Thoracic aorta (tissue), 2 donors: ENCODE measurements at regions not wholly inside any gene's neighbourhood (a gene's known extent, or its start where the extent isn't known, plus 50 kb on each side); places are given as distances from the start of the nearest gene placed in this dataset.

Experiments used
- ATAC-seq: fragments of 150-250 bp; one replicate; pipeline ENCODE4 v1.8.0; 2017; ENCODE audit warnings: low read depth; ENCODE audit not compliant: insufficient number of reproducible peaks, low FRiP score
- DNase-seq: peaks from one replicate; pipeline ENCODE4 v3.0.0-alpha.2; 2020; ENCODE audit warnings: low spot score
- H3K27ac ChIP-seq, 2 donors: fragments of 200-600 bp; sonication (generic); 1 replicate in 1 of 2; 2 replicates in 1 of 2; pipeline ENCODE4 v1.5.1; 2016; ENCODE audit warnings: mild to moderate bottlenecking in 2 of 2, moderate library complexity in 2 of 2
- H3K27me3 ChIP-seq: fragments of 200-600 bp; sonication (generic); replicated peaks from 2 replicates; pipeline ENCODE4 v1.6.0; 2016; ENCODE audit warnings: mild to moderate bottlenecking; ENCODE audit not compliant: insufficient read depth
- H3K36me3 ChIP-seq: fragments of 200-600 bp; sonication (generic); one replicate; pipeline ENCODE4 v1.5.1; 2016
- H3K4me1 ChIP-seq, 2 donors: fragments of 200-600 bp; sonication (generic); 1 replicate in 1 of 2; 2 replicates in 1 of 2; pipeline versions ENCODE4 v1.5.1 to v1.6.0; 2016; ENCODE audit warnings: low read depth in 2 of 2, mild to moderate bottlenecking in 1 of 2; ENCODE audit not compliant: control insufficient read depth in 1 of 2
- H3K4me3 ChIP-seq: fragments of 200-600 bp; sonication (generic); 2 replicates; pipeline ENCODE4 v1.5.1; 2016; ENCODE audit warnings: mild to moderate bottlenecking
- H3K9me3 ChIP-seq: fragments of 200-600 bp; sonication (generic); 2 replicates; pipeline ENCODE4 v1.5.1; 2016
- TF ChIP-seq, protein P1 (sequence below): fragments of 200-600 bp; sonication (generic); IDR thresholded peaks from one replicate; pipeline ENCODE4 v1.5.1; 2019; ENCODE audit warnings: antibody characterized with exemption

DNA sequence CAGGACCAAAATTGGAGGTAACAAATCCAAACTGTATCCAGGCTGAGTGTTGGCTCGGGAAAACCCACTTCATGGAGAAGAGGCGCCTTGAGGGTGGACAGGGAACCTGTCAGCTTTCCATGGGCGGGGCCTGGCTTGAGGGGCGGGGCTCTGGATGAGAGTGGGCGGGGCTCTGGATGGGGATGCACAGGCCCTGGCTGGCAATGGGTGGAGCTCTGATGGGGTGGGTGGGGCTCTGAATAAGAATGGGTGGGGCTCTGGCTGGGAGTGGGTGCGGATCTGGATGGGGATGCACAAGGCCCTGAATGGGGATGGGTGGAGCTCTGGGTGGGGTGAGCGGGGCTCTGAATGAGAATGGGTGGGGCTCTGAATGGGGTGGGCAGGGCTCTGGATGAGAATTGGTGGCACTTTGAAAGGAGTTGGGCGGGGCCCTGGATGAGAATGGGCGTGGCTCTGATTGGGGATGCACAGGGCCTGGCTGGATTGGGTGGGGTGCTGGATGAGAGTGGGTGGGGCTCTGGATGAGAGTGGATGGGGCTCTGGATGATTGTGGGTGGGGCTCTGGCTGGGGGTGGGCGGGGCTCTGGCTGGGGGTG is 96.6 kb upstream of the NPTX2 start:
- TF ChIP-seq, protein P1, sequence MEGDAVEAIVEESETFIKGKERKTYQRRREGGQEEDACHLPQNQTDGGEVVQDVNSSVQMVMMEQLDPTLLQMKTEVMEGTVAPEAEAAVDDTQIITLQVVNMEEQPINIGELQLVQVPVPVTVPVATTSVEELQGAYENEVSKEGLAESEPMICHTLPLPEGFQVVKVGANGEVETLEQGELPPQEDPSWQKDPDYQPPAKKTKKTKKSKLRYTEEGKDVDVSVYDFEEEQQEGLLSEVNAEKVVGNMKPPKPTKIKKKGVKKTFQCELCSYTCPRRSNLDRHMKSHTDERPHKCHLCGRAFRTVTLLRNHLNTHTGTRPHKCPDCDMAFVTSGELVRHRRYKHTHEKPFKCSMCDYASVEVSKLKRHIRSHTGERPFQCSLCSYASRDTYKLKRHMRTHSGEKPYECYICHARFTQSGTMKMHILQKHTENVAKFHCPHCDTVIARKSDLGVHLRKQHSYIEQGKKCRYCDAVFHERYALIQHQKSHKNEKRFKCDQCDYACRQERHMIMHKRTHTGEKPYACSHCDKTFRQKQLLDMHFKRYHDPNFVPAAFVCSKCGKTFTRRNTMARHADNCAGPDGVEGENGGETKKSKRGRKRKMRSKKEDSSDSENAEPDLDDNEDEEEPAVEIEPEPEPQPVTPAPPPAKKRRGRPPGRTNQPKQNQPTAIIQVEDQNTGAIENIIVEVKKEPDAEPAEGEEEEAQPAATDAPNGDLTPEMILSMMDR, result no peak
- no peak overlapping the region for H3K27ac ChIP-seq
- no peak overlapping the region for H3K4me3 ChIP-seq
- H3K27me3 ChIP-seq, result no peaks in the 10 kb centered on the region
- no peak for ATAC-seq
- H3K9me3 ChIP-seq, result no peaks in the 10 kb centered on the region
- no peaks in the 10 kb centered on the region for H3K36me3 ChIP-seq
- H3K4me1 ChIP-seq, result no peaks in the 10 kb centered on the region
- DNase-seq, result no peak

DNA sequence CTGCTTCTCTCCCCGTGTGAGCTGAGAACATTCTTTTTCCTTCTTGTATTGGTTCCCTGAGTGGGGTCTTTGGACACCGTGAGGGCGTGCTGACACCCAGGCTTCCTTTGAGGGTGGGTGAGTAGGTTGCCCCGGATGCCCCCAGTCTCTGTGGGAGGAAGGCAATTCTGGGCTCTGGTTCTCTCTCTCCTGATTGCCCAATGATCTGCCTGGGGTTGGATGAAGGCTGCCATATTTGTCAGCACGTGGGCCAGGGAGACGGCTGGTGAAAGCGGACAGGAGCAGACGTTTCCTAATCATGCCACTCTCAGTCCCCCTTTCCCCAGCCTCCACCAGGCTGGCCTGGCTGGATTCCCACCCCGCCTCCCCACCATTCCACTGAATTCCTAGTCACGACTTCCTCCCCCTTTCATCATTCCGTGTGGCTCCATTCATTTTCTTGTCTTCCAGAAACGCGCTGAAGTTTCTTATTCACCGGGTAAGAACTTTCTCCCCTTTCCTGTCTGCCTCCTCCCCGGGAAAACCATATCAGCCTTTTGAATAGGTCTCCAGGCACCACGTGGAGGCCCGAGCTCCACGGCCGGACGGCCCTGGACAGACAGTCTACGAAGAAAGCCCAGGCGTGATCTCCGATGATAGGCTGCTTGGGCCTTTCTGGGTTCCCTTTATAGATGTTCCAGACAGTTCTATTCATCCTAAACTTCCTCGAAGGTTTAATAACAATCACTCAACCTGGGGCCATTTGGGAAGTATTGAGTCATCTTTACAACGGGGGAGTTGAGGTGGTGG is 98.7 kb upstream of the NPTX2 start:
- ATAC-seq (no peak), DNase-seq (no peak)
- no peaks in the 10 kb centered on the region for H3K4me1 ChIP-seq
- no peaks in the 10 kb centered on the region for H3K36me3 ChIP-seq
- no peaks in the 10 kb centered on the region for H3K27me3 ChIP-seq
- TF ChIP-seq, protein P1, result no peak
- H3K9me3 ChIP-seq, result no peaks in the 10 kb centered on the region
- no peak overlapping the region for H3K4me3 ChIP-seq
- H3K27ac ChIP-seq, result no peak overlapping the region

DNA sequence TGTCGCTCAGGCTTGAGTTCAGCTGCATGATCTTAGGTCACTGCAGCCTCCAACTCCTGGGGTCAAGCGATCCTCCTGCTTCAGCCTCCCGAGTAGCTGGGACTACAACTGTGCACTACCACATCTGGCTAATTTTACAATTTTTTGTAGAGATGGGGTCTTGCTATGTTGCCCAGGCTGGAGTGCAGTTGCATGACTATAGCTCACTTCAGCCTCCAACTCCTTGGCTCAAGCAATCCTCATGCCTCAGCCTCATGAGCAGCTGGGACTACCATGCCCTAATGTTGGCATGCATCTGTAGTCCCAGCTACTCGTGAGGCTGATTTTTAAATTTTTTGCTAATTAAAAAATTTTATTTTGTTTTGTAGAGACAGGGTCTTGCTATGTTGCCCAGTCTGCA is 101.9 kb upstream of the NPTX2 start:
- no peak for ATAC-seq
- H3K36me3 ChIP-seq, result no peaks in the 10 kb centered on the region
- no peaks in the 10 kb centered on the region for H3K4me1 ChIP-seq
- no peak overlapping the region for H3K27ac ChIP-seq
- H3K9me3 ChIP-seq, result no peaks in the 10 kb centered on the region
- no peaks in the 10 kb centered on the region for H3K27me3 ChIP-seq
- DNase-seq, result no peak
- no peak overlapping the region for H3K4me3 ChIP-seq
- TF ChIP-seq, protein P1, result no peak

DNA sequence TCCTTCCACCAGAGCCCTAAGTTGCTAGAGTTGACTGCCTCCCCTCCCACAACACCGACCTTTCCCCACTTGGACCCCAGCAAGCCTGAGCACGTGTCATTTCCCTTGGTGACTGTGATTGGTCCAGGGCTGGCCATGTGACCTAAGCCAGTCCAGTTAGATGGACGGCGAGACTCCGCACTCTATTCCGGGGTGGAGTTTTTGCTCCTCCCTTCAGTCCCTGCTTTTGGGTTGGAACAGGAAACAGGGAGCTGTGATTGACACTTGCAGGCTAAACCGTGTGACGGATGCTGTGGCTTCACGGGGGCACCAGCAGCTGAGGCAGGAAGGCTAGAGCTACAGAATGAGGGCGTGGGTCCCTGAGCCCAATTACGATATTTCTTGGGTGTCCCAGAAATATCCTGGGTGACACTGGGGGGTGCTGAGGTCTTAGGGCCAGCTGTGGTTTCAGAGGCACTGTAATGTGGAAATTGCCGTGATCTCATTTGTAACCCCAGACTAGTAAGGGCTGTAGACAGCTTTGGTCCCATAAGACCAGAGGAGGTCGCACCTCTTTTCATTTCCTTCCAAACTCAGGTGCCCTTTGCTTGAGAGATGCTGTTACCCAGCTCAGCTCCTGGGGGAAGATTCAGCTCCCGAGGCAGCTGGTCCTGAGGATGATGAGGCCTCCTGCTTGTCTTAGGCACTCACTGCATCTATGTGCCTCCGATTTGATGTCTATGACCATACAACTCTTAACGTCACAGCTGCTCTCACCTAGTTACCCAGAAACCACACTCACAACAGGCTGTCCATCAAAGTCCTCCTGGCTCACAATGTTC is 102.7 kb upstream of the NPTX2 start:
- DNase-seq (no peak), ATAC-seq (no peak)
- H3K27me3 ChIP-seq, result no peaks in the 10 kb centered on the region
- no peaks in the 10 kb centered on the region for H3K36me3 ChIP-seq
- H3K4me1 ChIP-seq, result no peaks in the 10 kb centered on the region
- TF ChIP-seq, protein P1, result no peak
- H3K9me3 ChIP-seq, result no peaks in the 10 kb centered on the region
- no peak overlapping the region for H3K27ac ChIP-seq
- no peak overlapping the region for H3K4me3 ChIP-seq

DNA sequence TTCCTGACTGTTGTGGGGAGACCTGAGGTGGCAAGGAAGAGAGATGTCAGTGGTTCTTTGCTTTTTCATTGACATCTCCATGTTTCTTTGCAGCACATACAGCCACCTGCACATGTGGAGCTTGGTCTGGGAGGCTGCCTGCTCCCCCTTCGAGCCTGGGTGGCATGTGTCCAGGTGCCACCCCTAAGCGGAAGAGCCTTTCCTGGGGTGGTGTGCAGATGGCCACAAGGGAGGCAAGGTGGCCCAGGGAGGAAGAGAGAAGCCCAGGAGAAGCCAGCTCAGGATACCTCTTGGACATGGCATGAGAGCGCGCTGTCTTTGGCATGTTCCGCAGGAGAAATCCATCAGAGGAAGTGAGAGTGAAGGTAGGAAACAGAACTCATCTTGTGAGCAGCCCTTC is 105.9 kb upstream of the NPTX2 start:
- Histone ChIP-seq H3K27ac (no peak overlapping the region), H3K9me3 (no peaks in the 10 kb centered on the region), H3K27me3 (no peaks in the 10 kb centered on the region), H3K4me3 (no peak overlapping the region), H3K4me1 (no peaks in the 10 kb centered on the region), H3K36me3 (no peaks in the 10 kb centered on the region)
- DNase-seq (no peak), ATAC-seq (no peak)
- TF ChIP-seq, protein P1, result no peak
